Fibroblast of pulmonary artery (primary cell): ENCODE measurements at regions not wholly inside any gene's neighbourhood (a gene's known extent, or its start where the extent isn't known, plus 50 kb on each side); places are given as distances from the start of the nearest gene placed in this dataset.
"Not testable (repeated sequence)": the region's sequence is repeated elsewhere in the genome, so short reads cannot be mapped to it uniquely, and the experiment has no call there.

Source experiments
- DNase-seq: peaks from one replicate; pipeline ENCODE4 v3.0.0-alpha.2; 2010; ENCODE audit warnings: low read depth
- H3K4me3 ChIP-seq: replicated peaks from 2 replicates; pipeline ENCODE4 v1.5.1; 2011; ENCODE audit warnings: low read depth, mild to moderate bottlenecking, control low read depth, low read length, moderate library complexity
- CTCF ChIP-seq: IDR thresholded peaks from 2 replicates; pipeline ENCODE4 v1.5.1; 2011; ENCODE audit warnings: mild to moderate bottlenecking, control low read depth, low read length, inconsistent platforms; ENCODE audit errors: missing control alignments

GRCh38 chr6:55088902-55089301 is 85.4 kb upstream of the HCRTR2 start:
- DNase-seq: no peak
- no peak for TF ChIP-seq CTCF
- no peak overlapping the region for H3K4me3 ChIP-seq

GRCh38 chr6:55089325-55089724 is 85.0 kb upstream of the HCRTR2 start:
- no peak for TF ChIP-seq CTCF
- DNase-seq: no peak

GRCh38 chr6:55100686-55101085 is 73.6 kb upstream of the HCRTR2 start:
- no peak overlapping the region for H3K4me3 ChIP-seq
- DNase-seq: no peak
- TF ChIP-seq CTCF: no peak

More at GRCh38 chr6:55089325-55089724, 85.0 kb upstream of the HCRTR2 start:
- no peak overlapping the region for H3K4me3 ChIP-seq

GRCh38 chr6:55101157-55101556 is 73.2 kb upstream of the HCRTR2 start:
- TF ChIP-seq CTCF: no peak
- DNase-seq: no peak
- no peak overlapping the region for H3K4me3 ChIP-seq

- TF ChIP-seq CTCF: no peak
- H3K4me3 ChIP-seq: no peak overlapping the region
- DNase-seq: no peak
These were observed 65.9 kb upstream of the HCRTR2 start for GRCh38 chr6:55108134-55109130.

- DNase-seq: no peak
- no peak overlapping the region for H3K4me3 ChIP-seq
- no peak for TF ChIP-seq CTCF
These were observed 57.0 kb upstream of the HCRTR2 start for GRCh38 chr6:55117267-55117666.

- not testable (repeated sequence) for H3K4me3 ChIP-seq, DNase-seq
These were observed 50.1 kb upstream of the HCRTR2 start for GRCh38 chr6:55124241-55124640.
